NCI-H2107 treated with DMSO at 0.1 percent for 48 hours (cell line): ENCODE measurements at regions not wholly inside any gene's neighbourhood (a gene's known extent, or its start where the extent isn't known, plus 50 kb on each side); places are given as distances from the start of the nearest gene placed in this dataset.
"Not testable (repeated sequence)": the region's sequence is repeated elsewhere in the genome, so short reads cannot be mapped to it uniquely, and the experiment has no call there.

Experiments used
- DNase-seq: peaks from one replicate; lab custom pipeline; 2025; ENCODE audit not compliant: unreplicated experiment; lab: John Stamatoyannopoulos, UW

GRCh38 chr14:25440382-25440781 lies 390.4 kb upstream of the STXBP6 start:
- DNase-seq: not testable (repeated sequence)

- no peak for DNase-seq
These were observed 387.0 kb upstream of the STXBP6 start for GRCh38 chr14:25436906-25437305.

- DNase-seq: no peak
These were observed 386.4 kb upstream of the STXBP6 start for GRCh38 chr14:25436288-25436875.

- DNase-seq: peak; percentile 2
These were observed 381.5 kb upstream of the STXBP6 start for GRCh38 chr14:25431211-25432076.

- no peak for DNase-seq
These were observed 380.9 kb upstream of the STXBP6 start for GRCh38 chr14:25430808-25431207.

GRCh38 chr14:25412998-25413397 lies 363.1 kb upstream of the STXBP6 start:
- no peak for DNase-seq

- DNase-seq: peak; percentile 18
These were observed 362.1 kb upstream of the STXBP6 start for GRCh38 chr14:25411781-25412757.

GRCh38 chr14:25406818-25407217 lies 356.9 kb upstream of the STXBP6 start:
- peak; percentile 50 for DNase-seq

GRCh38 chr14:25400607-25401206 lies 350.8 kb upstream of the STXBP6 start:
- DNase-seq: peak; percentile 80

GRCh38 chr14:25396128-25396527 lies 346.2 kb upstream of the STXBP6 start:
- DNase-seq: no peak

- DNase-seq: no peak
These were observed 344.9 kb upstream of the STXBP6 start for GRCh38 chr14:25394791-25395391.

- no peak for DNase-seq
These were observed 344.4 kb upstream of the STXBP6 start for GRCh38 chr14:25394356-25394755.

- no peak for DNase-seq
These were observed 340.0 kb upstream of the STXBP6 start for GRCh38 chr14:25389948-25390347.

- DNase-seq: no peak
These were observed 331.6 kb upstream of the STXBP6 start for GRCh38 chr14:25381498-25381897.

- DNase-seq: no peak
These were observed 325.7 kb upstream of the STXBP6 start for GRCh38 chr14:25375639-25376038.

GRCh38 chr14:25371068-25371467 lies 321.1 kb upstream of the STXBP6 start:
- no peak for DNase-seq

GRCh38 chr14:25370057-25370456 lies 320.1 kb upstream of the STXBP6 start:
- DNase-seq: not testable (repeated sequence)

GRCh38 chr14:25358330-25358729 lies 308.4 kb upstream of the STXBP6 start:
- no peak for DNase-seq

GRCh38 chr14:25351269-25351668 lies 301.3 kb upstream of the STXBP6 start:
- no peak for DNase-seq

GRCh38 chr14:25350802-25351201 lies 300.9 kb upstream of the STXBP6 start:
- no peak for DNase-seq

- no peak for DNase-seq
These were observed 300.1 kb upstream of the STXBP6 start for GRCh38 chr14:25350021-25350420.
